Peyer's patch (tissue), 4 donors: ENCODE measurements at regions not wholly inside any gene's neighbourhood (a gene's known extent, or its start where the extent isn't known, plus 50 kb on each side); places are given as distances from the start of the nearest gene placed in this dataset.

Source experiments
- POLR2A ChIP-seq, 2 donors: fragments of 450-650 bp; IDR thresholded peaks; one replicate each; pipeline ENCODE4 v1.5.1; 2017; ENCODE audit warnings: antibody characterized with exemption in 2 of 2, mild to moderate bottlenecking in 2 of 2, moderate library complexity in 2 of 2
- TF ChIP-seq, protein P1 (sequence below), 6 experiments: fragments of 450-650 bp in 4 of 6; fragments of 200-600 bp in 2 of 6; sonication (generic) in 1 of 6; IDR thresholded peaks; one replicate each; pipeline ENCODE4 v1.5.1; 2017 to 2019; ENCODE audit warnings: antibody characterized with exemption in 6 of 6, mild to moderate bottlenecking in 3 of 6, moderate library complexity in 1 of 6

DNA sequence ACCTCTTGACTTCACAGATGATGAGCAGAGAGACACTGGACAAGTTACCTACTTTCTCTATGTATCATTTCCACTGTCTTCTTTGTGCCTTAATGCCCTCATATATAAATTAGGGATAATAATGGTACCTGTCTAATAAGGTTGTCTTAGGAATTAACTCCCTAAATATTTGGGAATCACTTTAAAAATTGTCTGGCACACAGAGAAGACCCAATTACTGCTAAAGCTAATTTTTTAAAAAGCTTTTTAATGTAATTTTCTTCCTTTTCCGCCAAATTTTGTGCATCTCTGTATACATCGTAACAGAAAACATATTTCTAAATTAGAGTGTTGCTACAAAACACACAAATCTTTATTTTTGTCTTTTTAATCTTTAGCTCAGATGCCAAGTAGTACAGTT, 816.8 kb upstream of the ADGRB3 start:
- TF ChIP-seq, protein P1, sequence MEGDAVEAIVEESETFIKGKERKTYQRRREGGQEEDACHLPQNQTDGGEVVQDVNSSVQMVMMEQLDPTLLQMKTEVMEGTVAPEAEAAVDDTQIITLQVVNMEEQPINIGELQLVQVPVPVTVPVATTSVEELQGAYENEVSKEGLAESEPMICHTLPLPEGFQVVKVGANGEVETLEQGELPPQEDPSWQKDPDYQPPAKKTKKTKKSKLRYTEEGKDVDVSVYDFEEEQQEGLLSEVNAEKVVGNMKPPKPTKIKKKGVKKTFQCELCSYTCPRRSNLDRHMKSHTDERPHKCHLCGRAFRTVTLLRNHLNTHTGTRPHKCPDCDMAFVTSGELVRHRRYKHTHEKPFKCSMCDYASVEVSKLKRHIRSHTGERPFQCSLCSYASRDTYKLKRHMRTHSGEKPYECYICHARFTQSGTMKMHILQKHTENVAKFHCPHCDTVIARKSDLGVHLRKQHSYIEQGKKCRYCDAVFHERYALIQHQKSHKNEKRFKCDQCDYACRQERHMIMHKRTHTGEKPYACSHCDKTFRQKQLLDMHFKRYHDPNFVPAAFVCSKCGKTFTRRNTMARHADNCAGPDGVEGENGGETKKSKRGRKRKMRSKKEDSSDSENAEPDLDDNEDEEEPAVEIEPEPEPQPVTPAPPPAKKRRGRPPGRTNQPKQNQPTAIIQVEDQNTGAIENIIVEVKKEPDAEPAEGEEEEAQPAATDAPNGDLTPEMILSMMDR (IDR thresholded peaks at IDR 0.05) = no peak
- TF ChIP-seq POLR2A (IDR thresholded peaks at IDR 0.05) = no peak
